ENCODE measurements at regions not wholly inside any gene's neighbourhood (a gene's known extent, or its start where the extent isn't known, plus 50 kb on each side); places are given as distances from the start of the nearest gene placed in this dataset.

DNA sequence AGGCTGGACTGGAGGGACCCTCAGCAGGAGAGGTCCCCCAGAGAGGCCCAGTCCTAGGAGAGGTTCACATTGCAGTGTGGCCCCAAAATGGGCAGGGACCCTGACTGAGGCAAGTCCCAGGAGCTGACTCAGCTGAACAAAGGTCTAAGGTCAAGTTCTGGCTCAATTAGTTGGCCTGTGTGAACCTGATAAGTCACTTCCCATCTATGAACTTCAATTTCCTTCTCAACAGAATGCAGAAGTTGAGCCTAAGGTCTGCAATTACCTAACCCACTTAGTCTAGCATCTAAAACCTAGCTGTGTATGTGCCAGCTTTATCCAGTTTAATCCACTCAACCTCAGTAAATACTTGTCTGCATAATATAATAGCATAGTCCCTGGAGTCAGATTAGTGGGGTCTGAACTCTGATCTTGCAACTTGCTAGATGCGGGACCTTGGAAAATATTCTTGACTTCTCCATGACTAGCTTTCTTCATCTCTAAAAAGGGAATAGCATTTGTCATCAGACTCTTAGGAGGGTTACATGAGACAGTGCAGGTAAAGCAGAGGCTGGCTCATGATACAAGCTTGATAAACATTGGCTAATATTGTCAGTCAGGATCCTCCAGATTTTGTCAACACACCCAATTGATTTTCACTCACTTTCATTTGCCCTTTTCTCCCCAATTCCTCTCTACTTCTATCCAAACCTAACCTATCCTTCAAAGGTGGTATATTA is 465.5 kb downstream of the INSC start:
- H3K36me3 Mint-ChIP-seq (ENCODE audit: low read depth) = no peaks in the 10 kb centered on the region
- TF ChIP-seq NANOG (IDR thresholded peaks at IDR 0.05; ENCODE audit: borderline replicate concordance) (no peak), JUNB (IDR thresholded peaks at IDR 0.05; ENCODE audit: unreplicated experiment) (no peak), ETS1 (IDR thresholded peaks at IDR 0.05) (no peak), EZH2phosphoT487 (IDR thresholded peaks at IDR 0.05; ENCODE audit: unreplicated experiment) (no peak), STAT1 (IDR thresholded peaks at IDR 0.05; ENCODE audit: unreplicated experiment) (no peak), EZH2 (IDR thresholded peaks at IDR 0.05; ENCODE audit: low read depth, unreplicated experiment) (no peak), CREB1 (CRISPR knock-in tag; IDR thresholded peaks at IDR 0.05; ENCODE audit: low read depth) (no peak), ZNF114 (CRISPR knock-in tag; IDR thresholded peaks at IDR 0.05) (no peak), ZNF331 (CRISPR knock-in tag; IDR thresholded peaks at IDR 0.05; ENCODE audit: low read depth) (no peak)
- TF ChIP-seq, protein P1, sequence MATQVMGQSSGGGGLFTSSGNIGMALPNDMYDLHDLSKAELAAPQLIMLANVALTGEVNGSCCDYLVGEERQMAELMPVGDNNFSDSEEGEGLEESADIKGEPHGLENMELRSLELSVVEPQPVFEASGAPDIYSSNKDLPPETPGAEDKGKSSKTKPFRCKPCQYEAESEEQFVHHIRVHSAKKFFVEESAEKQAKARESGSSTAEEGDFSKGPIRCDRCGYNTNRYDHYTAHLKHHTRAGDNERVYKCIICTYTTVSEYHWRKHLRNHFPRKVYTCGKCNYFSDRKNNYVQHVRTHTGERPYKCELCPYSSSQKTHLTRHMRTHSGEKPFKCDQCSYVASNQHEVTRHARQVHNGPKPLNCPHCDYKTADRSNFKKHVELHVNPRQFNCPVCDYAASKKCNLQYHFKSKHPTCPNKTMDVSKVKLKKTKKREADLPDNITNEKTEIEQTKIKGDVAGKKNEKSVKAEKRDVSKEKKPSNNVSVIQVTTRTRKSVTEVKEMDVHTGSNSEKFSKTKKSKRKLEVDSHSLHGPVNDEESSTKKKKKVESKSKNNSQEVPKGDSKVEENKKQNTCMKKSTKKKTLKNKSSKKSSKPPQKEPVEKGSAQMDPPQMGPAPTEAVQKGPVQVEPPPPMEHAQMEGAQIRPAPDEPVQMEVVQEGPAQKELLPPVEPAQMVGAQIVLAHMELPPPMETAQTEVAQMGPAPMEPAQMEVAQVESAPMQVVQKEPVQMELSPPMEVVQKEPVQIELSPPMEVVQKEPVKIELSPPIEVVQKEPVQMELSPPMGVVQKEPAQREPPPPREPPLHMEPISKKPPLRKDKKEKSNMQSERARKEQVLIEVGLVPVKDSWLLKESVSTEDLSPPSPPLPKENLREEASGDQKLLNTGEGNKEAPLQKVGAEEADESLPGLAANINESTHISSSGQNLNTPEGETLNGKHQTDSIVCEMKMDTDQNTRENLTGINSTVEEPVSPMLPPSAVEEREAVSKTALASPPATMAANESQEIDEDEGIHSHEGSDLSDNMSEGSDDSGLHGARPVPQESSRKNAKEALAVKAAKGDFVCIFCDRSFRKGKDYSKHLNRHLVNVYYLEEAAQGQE (IDR thresholded peaks at IDR 0.05; ENCODE audit: unreplicated experiment) = no peak
- TF ChIP-seq, protein P2, sequence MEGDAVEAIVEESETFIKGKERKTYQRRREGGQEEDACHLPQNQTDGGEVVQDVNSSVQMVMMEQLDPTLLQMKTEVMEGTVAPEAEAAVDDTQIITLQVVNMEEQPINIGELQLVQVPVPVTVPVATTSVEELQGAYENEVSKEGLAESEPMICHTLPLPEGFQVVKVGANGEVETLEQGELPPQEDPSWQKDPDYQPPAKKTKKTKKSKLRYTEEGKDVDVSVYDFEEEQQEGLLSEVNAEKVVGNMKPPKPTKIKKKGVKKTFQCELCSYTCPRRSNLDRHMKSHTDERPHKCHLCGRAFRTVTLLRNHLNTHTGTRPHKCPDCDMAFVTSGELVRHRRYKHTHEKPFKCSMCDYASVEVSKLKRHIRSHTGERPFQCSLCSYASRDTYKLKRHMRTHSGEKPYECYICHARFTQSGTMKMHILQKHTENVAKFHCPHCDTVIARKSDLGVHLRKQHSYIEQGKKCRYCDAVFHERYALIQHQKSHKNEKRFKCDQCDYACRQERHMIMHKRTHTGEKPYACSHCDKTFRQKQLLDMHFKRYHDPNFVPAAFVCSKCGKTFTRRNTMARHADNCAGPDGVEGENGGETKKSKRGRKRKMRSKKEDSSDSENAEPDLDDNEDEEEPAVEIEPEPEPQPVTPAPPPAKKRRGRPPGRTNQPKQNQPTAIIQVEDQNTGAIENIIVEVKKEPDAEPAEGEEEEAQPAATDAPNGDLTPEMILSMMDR (conservative IDR thresholded peaks at IDR 0.05; ENCODE audit: low read depth in 2 of 2) = no peak
- TF ChIP-seq, protein P3, sequence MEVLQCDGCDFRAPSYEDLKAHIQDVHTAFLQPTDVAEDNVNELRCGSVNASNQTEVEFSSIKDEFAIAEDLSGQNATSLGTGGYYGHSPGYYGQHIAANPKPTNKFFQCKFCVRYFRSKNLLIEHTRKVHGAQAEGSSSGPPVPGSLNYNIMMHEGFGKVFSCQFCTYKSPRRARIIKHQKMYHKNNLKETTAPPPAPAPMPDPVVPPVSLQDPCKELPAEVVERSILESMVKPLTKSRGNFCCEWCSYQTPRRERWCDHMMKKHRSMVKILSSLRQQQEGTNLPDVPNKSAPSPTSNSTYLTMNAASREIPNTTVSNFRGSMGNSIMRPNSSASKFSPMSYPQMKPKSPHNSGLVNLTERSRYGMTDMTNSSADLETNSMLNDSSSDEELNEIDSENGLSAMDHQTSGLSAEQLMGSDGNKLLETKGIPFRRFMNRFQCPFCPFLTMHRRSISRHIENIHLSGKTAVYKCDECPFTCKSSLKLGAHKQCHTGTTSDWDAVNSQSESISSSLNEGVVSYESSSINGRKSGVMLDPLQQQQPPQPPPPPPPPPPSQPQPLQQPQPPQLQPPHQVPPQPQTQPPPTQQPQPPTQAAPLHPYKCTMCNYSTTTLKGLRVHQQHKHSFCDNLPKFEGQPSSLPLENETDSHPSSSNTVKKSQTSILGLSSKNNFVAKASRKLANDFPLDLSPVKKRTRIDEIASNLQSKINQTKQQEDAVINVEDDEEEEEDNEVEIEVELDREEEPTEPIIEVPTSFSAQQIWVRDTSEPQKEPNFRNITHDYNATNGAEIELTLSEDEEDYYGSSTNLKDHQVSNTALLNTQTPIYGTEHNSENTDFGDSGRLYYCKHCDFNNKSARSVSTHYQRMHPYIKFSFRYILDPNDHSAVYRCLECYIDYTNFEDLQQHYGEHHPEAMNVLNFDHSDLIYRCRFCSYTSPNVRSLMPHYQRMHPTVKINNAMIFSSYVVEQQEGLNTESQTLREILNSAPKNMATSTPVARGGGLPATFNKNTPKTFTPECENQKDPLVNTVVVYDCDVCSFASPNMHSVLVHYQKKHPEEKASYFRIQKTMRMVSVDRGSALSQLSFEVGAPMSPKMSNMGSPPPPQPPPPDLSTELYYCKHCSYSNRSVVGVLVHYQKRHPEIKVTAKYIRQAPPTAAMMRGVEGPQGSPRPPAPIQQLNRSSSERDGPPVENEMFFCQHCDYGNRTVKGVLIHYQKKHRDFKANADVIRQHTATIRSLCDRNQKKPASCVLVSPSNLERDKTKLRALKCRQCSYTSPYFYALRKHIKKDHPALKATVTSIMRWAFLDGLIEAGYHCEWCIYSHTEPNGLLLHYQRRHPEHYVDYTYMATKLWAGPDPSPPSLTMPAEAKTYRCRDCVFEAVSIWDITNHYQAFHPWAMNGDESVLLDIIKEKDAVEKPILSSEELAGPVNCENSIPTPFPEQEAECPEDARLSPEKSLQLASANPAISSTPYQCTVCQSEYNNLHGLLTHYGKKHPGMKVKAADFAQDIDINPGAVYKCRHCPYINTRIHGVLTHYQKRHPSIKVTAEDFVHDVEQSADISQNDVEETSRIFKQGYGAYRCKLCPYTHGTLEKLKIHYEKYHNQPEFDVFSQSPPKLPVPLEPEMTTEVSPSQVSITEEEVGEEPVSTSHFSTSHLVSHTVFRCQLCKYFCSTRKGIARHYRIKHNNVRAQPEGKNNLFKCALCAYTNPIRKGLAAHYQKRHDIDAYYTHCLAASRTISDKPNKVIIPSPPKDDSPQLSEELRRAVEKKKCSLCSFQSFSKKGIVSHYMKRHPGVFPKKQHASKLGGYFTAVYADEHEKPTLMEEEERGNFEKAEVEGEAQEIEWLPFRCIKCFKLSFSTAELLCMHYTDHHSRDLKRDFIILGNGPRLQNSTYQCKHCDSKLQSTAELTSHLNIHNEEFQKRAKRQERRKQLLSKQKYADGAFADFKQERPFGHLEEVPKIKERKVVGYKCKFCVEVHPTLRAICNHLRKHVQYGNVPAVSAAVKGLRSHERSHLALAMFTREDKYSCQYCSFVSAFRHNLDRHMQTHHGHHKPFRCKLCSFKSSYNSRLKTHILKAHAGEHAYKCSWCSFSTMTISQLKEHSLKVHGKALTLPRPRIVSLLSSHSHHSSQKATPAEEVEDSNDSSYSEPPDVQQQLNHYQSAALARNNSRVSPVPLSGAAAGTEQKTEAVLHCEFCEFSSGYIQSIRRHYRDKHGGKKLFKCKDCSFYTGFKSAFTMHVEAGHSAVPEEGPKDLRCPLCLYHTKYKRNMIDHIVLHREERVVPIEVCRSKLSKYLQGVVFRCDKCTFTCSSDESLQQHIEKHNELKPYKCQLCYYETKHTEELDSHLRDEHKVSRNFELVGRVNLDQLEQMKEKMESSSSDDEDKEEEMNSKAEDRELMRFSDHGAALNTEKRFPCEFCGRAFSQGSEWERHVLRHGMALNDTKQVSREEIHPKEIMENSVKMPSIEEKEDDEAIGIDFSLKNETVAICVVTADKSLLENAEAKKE (CRISPR knock-in tag; IDR thresholded peaks at IDR 0.05) = no peak
- Histone ChIP-seq H3K9me2 (ENCODE audit: insufficient read depth) (no peaks in the 10 kb centered on the region), H3K79me2 (replicated peaks; ENCODE audit: insufficient read depth) (no peaks in the 10 kb centered on the region), H3K4me3 (no peak overlapping the region), H3K4me1 (ENCODE audit: insufficient read depth) (no peaks in the 10 kb centered on the region), H4K20me1 (replicated peaks; ENCODE audit: insufficient read depth) (no peaks in the 10 kb centered on the region), H3F3A (replicated peaks; ENCODE audit: low read depth) (no peaks in the 10 kb centered on the region), H3K27me3 (ENCODE audit: insufficient read depth) (no peaks in the 10 kb centered on the region), H2AFZ (no peak overlapping the region), H3K27ac (ENCODE audit: low read depth) (no peak overlapping the region), H3K4me2 (no peak overlapping the region), H3K36me3 (ENCODE audit: insufficient read depth) (no peaks in the 10 kb centered on the region)
- H3K4me1 Mint-ChIP-seq = no peaks in the 10 kb centered on the region; the same call in 1 of the 3 replicates
- DNase-seq (ENCODE audit: low spot score) = no peak
- no peaks in the 10 kb centered on the region for H3K9me3 Mint-ChIP-seq
- peaks cover 6% of the 10 kb centered on the region for H3K27me3 Mint-ChIP-seq (ENCODE audit: insufficient read depth, low read depth, poor library complexity)
- no peak overlapping the region for H3K27ac Mint-ChIP-seq
- H3K4me3 Mint-ChIP-seq = no peak overlapping the region
- no peak for ATAC-seq
